HCT116 (cell line): ENCODE measurements at regions not wholly inside any gene's neighbourhood (a gene's known extent, or its start where the extent isn't known, plus 50 kb on each side); places are given as distances from the start of the nearest gene placed in this dataset.

Source experiments
- ATAC-seq: fragments of 200-7000 bp; cut with Tn5 transposase; 2 replicates; pipeline ENCODE4 v1.9.1; 2020; ENCODE audit warnings: mild to moderate bottlenecking, moderate library complexity
- BruUV-seq: library from RNA; stranded (reverse); fragments of 400-500 nt; replicated peaks from 2 replicates; lab custom pipeline; 2021; lab: Mats Ljungman, UMichigan
- CTCF ChIA-PET: fragments of 300-600 bp; sonication (Branson Sonifier 250); formaldehyde crosslinking; loops from one replicate; lab custom pipeline; 2021; ENCODE audit warnings: antibody characterized with exemption; lab: Charles Lee
- POLR2A ChIA-PET: fragments of 300-600, 350-600 bp; sonication (Branson Sonifier 250); formaldehyde crosslinking; loops from one replicate; lab custom pipeline; 2021; ENCODE audit warnings: antibody characterized with exemption; lab: Charles Lee
- RAD21 ChIA-PET, 2 experiments: fragments of 300-600 bp; sonication (Branson Sonifier 250); formaldehyde crosslinking; loops; one replicate each; lab custom pipeline; 2023; ENCODE audit warnings: low total read pairs in 2 of 2; ENCODE audit not compliant: uncharacterized antibody in 2 of 2, unreplicated experiment in 2 of 2, low non-redundant PET in 1 of 2; lab: Charles Lee
- DNase-seq: peaks from one replicate; pipeline ENCODE4 v3.0.0-alpha.2; 2010; ENCODE audit warnings: low read depth, low spot score
- H2AFZ ChIP-seq: fragments of 200-600 bp; shearing (Covaris generic), sonication (generic); 2 replicates; pipeline ENCODE4 v1.6.1; 2017; ENCODE audit warnings: low read depth, mixed run types, mixed read lengths, antibody characterized with exemption, low read length; ENCODE audit not compliant: poor library complexity, severe bottlenecking
- H3K27ac ChIP-seq: 2 replicates; pipeline ENCODE4 v1.5.1; 2012; ENCODE audit warnings: low read depth, low read length
- H3K27me3 ChIP-seq: fragments of 200-600 bp; sonication (generic); 2 replicates; pipeline ENCODE4 v1.6.1; 2016; ENCODE audit warnings: mixed run types, low read length, mixed read lengths; ENCODE audit not compliant: insufficient read depth
- H3K36me3 ChIP-seq, 2 experiments: fragments of 200-500 bp in 1 of 2; fragments of 200-600 bp in 1 of 2; sonication (Bioruptor generic) in 1 of 2; sonication (generic) in 1 of 2; 2 replicates each; pipeline versions ENCODE4 v1.5.1 to v1.6.1; 2014 to 2016; ENCODE audit warnings: low read length in 2 of 2, inconsistent platforms in 1 of 2, mixed read lengths in 1 of 2, mixed run types in 1 of 2; ENCODE audit not compliant: insufficient read depth in 2 of 2, control insufficient read depth in 1 of 2
- H3K4me1 ChIP-seq, 2 experiments: fragments of 200-600 bp in 1 of 2; sonication (generic) in 1 of 2; 2 replicates each; pipeline versions ENCODE4 v1.5.1 to v1.6.1; 2012 to 2017; ENCODE audit warnings: low read length in 2 of 2, inconsistent platforms in 1 of 2, mild to moderate bottlenecking in 1 of 2, mixed read lengths in 1 of 2, mixed run types in 1 of 2, moderate library complexity in 1 of 2; ENCODE audit not compliant: insufficient read depth in 2 of 2, control insufficient read depth in 1 of 2
- H3K4me2 ChIP-seq: fragments of 200-600 bp; sonication (generic); 2 replicates; pipeline ENCODE4 v1.6.1; 2017; ENCODE audit warnings: mixed run types, low read length, mixed read lengths
- H3K4me3 ChIP-seq, 2 experiments: fragments of 200-600 bp in 1 of 2; sonication (generic) in 1 of 2; replicated peaks in 1 of 2; 2 replicates each; pipeline ENCODE4 v1.5.1; 2011 to 2016; ENCODE audit warnings: low read length in 2 of 2, control low read depth in 1 of 2, low read depth in 1 of 2, mild to moderate bottlenecking in 1 of 2, mixed read lengths in 1 of 2, mixed run types in 1 of 2
- H3K79me2 ChIP-seq: fragments of 200-600 bp; sonication (generic); 2 replicates; pipeline ENCODE4 v1.6.1; 2017; ENCODE audit warnings: mild to moderate bottlenecking, mixed run types, low read length, moderate library complexity, mixed read lengths; ENCODE audit not compliant: insufficient read depth
- H3K9ac ChIP-seq: fragments of 200-600 bp; sonication (generic); 2 replicates; pipeline ENCODE4 v1.6.1; 2016; ENCODE audit warnings: low read length, mixed read lengths
- H3K9me2 ChIP-seq: fragments of 200-600 bp; sonication (generic), shearing (Covaris generic); 2 replicates; pipeline ENCODE4 v1.6.1; 2017; ENCODE audit warnings: mixed run types, mild to moderate bottlenecking, moderate library complexity; ENCODE audit not compliant: insufficient read depth
- H3K9me3 ChIP-seq, 2 experiments: fragments of 200-500 bp in 1 of 2; fragments of 200-600 bp in 1 of 2; sonication (Bioruptor generic) in 1 of 2; sonication (generic) in 1 of 2; 2 replicates each; pipeline ENCODE4 v1.6.1; 2014 to 2017; ENCODE audit warnings: low read length in 2 of 2, mixed read lengths in 2 of 2, inconsistent platforms in 1 of 2, low read depth in 1 of 2, mild to moderate bottlenecking in 1 of 2, mixed run types in 1 of 2, moderate library complexity in 1 of 2; ENCODE audit not compliant: control insufficient read depth in 1 of 2, insufficient read depth in 1 of 2
- H4K20me1 ChIP-seq: fragments of 200-600 bp; sonication (generic), shearing (Covaris generic); 2 replicates; pipeline ENCODE4 v1.6.1; 2017; ENCODE audit warnings: mixed run types, mild to moderate bottlenecking, moderate library complexity; ENCODE audit not compliant: insufficient read depth
- CBX3 ChIP-seq: IDR thresholded peaks from 2 replicates; pipeline ENCODE4 v1.6.1; 2012; ENCODE audit warnings: low read depth
- CEBPB ChIP-seq: IDR thresholded peaks from 2 replicates; pipeline ENCODE4 v1.6.1; 2012; ENCODE audit warnings: low read depth
- ELF1 ChIP-seq: IDR thresholded peaks from 2 replicates; pipeline ENCODE4 v1.6.1; 2012; ENCODE audit warnings: low read depth, borderline replicate concordance
- EZH2phosphoT487 ChIP-seq: fragments of 200-600 bp; IDR thresholded peaks from 2 replicates; pipeline ENCODE4 v1.6.1; 2018; ENCODE audit warnings: antibody characterized with exemption, borderline replicate concordance
- FOSL1 ChIP-seq: IDR thresholded peaks from 2 replicates; pipeline ENCODE4 v1.6.1; 2012; ENCODE audit warnings: low read depth
- JUND ChIP-seq: IDR thresholded peaks from 2 replicates; pipeline ENCODE4 v1.6.1; 2012
- POLR2A ChIP-seq: IDR thresholded peaks from 2 replicates; pipeline ENCODE4 v1.7.0; 2011; ENCODE audit warnings: borderline replicate concordance; ENCODE audit not compliant: insufficient read depth, insufficient read length; ENCODE audit errors: extremely low read depth
- RAD21 ChIP-seq: IDR thresholded peaks from 2 replicates; pipeline ENCODE4 v1.6.1; 2012; ENCODE audit warnings: low read depth, mild to moderate bottlenecking
- SIN3A ChIP-seq: IDR thresholded peaks from 2 replicates; pipeline ENCODE4 v1.6.1; 2012; ENCODE audit warnings: low read depth
- SP1 ChIP-seq: IDR thresholded peaks from 2 replicates; pipeline ENCODE4 v1.6.1; 2012; ENCODE audit warnings: low read depth
- SRF ChIP-seq: IDR thresholded peaks from 2 replicates; pipeline ENCODE4 v1.6.1; 2012; ENCODE audit warnings: low read depth
- TCF7L2 ChIP-seq: IDR thresholded peaks from 2 replicates; pipeline ENCODE4 v1.7.0; 2011; ENCODE audit warnings: borderline replicate concordance, inconsistent platforms; ENCODE audit not compliant: insufficient read depth, insufficient read length; ENCODE audit errors: extremely low read depth
- ZFX ChIP-seq: fragments of 450-650 bp; IDR thresholded peaks from 2 replicates; pipeline ENCODE4 v1.6.1; 2017
- ZNF274 ChIP-seq: fragments of 200-500 bp; sonication (Bioruptor generic); IDR thresholded peaks from 2 replicates; pipeline ENCODE4 v1.6.1; 2014; ENCODE audit warnings: mild to moderate bottlenecking, low read depth, low read length, inconsistent platforms
- intact Hi-C: fragments of 100-400 bp; cut with micrococcal nuclease; formaldehyde crosslinking; loops from 2 replicates; pipeline ENCODE4 v1.10.0; 2022
- TF ChIP-seq, protein P1 (sequence below): IDR thresholded peaks from 2 replicates; pipeline ENCODE4 v1.6.1; 2012
- TF ChIP-seq, protein P2 (sequence below): IDR thresholded peaks from 2 replicates; pipeline ENCODE4 v1.6.1; 2012; ENCODE audit warnings: low read depth
- TF ChIP-seq, protein P3 (sequence below): IDR thresholded peaks from 2 replicates; pipeline ENCODE4 v1.6.1; 2011; ENCODE audit warnings: mild to moderate bottlenecking, low read length, moderate library complexity; ENCODE audit not compliant: insufficient replicate concordance; ENCODE audit errors: extremely low read depth
- TF ChIP-seq, protein P4 (sequence below): IDR thresholded peaks from 2 replicates; pipeline ENCODE4 v1.6.1; 2012
- TF ChIP-seq, protein P5 (sequence below), 3 experiments: fragments of 200-600 bp in 1 of 3; sonication (generic) in 1 of 3; IDR thresholded peaks in 2 of 3; conservative IDR thresholded peaks in 1 of 3; 2 replicates each; pipeline ENCODE4 v1.5.1; 2012 to 2017; ENCODE audit warnings: low read depth in 2 of 3, low read length in 2 of 3, antibody characterized with exemption in 1 of 3, borderline replicate concordance in 1 of 3, control low read depth in 1 of 3, mild to moderate bottlenecking in 1 of 3, mixed read lengths in 1 of 3, mixed run types in 1 of 3, moderate library complexity in 1 of 3; ENCODE audit not compliant: insufficient read depth in 1 of 3

DNA sequence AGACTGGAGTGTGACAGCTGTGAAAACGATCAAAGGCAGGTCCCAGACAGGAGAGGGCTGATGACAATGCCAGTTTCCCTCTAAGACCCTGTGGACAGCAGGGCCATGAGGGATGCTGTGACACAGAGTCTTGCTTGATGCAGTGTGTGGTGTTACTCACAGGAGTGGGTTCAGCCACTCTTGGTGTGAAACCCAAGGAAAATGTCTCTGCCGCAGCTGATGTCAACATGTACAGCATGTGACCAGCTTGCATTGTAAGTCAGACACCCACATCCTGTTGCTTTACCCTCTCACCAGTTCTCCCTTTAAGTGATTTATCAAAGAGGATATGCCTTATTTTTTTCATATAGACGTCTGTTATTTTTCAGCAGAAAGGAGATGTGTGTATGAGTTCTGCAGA is 268.6 kb downstream of the BTG1 start:
- no peaks in the 10 kb centered on the region for H3K9me3 ChIP-seq
- RAD21 ChIA-PET = no interaction called here
- DNase-seq = no peak
- no peak overlapping the region for H3K4me2 ChIP-seq
- TF ChIP-seq SRF (no peak), CBX3 (no peak), RAD21 (no peak), ZFX (no peak), POLR2A (no peak), ELF1 (no peak), JUND (no peak), FOSL1 (no peak), ZNF274 (no peak), EZH2phosphoT487 (no peak), CEBPB (no peak), SP1 (no peak), SIN3A (no peak), TCF7L2 (no peak)
- TF ChIP-seq, protein P1, sequence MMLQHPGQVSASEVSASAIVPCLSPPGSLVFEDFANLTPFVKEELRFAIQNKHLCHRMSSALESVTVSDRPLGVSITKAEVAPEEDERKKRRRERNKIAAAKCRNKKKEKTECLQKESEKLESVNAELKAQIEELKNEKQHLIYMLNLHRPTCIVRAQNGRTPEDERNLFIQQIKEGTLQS = no peak
- TF ChIP-seq, protein P2, sequence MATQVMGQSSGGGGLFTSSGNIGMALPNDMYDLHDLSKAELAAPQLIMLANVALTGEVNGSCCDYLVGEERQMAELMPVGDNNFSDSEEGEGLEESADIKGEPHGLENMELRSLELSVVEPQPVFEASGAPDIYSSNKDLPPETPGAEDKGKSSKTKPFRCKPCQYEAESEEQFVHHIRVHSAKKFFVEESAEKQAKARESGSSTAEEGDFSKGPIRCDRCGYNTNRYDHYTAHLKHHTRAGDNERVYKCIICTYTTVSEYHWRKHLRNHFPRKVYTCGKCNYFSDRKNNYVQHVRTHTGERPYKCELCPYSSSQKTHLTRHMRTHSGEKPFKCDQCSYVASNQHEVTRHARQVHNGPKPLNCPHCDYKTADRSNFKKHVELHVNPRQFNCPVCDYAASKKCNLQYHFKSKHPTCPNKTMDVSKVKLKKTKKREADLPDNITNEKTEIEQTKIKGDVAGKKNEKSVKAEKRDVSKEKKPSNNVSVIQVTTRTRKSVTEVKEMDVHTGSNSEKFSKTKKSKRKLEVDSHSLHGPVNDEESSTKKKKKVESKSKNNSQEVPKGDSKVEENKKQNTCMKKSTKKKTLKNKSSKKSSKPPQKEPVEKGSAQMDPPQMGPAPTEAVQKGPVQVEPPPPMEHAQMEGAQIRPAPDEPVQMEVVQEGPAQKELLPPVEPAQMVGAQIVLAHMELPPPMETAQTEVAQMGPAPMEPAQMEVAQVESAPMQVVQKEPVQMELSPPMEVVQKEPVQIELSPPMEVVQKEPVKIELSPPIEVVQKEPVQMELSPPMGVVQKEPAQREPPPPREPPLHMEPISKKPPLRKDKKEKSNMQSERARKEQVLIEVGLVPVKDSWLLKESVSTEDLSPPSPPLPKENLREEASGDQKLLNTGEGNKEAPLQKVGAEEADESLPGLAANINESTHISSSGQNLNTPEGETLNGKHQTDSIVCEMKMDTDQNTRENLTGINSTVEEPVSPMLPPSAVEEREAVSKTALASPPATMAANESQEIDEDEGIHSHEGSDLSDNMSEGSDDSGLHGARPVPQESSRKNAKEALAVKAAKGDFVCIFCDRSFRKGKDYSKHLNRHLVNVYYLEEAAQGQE = no peak
- TF ChIP-seq, protein P3, sequence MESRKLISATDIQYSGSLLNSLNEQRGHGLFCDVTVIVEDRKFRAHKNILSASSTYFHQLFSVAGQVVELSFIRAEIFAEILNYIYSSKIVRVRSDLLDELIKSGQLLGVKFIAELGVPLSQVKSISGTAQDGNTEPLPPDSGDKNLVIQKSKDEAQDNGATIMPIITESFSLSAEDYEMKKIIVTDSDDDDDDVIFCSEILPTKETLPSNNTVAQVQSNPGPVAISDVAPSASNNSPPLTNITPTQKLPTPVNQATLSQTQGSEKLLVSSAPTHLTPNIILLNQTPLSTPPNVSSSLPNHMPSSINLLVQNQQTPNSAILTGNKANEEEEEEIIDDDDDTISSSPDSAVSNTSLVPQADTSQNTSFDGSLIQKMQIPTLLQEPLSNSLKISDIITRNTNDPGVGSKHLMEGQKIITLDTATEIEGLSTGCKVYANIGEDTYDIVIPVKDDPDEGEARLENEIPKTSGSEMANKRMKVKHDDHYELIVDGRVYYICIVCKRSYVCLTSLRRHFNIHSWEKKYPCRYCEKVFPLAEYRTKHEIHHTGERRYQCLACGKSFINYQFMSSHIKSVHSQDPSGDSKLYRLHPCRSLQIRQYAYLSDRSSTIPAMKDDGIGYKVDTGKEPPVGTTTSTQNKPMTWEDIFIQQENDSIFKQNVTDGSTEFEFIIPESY = no peak
- TF ChIP-seq, protein P4, sequence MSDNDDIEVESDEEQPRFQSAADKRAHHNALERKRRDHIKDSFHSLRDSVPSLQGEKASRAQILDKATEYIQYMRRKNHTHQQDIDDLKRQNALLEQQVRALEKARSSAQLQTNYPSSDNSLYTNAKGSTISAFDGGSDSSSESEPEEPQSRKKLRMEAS = no peak
- TF ChIP-seq, protein P5, sequence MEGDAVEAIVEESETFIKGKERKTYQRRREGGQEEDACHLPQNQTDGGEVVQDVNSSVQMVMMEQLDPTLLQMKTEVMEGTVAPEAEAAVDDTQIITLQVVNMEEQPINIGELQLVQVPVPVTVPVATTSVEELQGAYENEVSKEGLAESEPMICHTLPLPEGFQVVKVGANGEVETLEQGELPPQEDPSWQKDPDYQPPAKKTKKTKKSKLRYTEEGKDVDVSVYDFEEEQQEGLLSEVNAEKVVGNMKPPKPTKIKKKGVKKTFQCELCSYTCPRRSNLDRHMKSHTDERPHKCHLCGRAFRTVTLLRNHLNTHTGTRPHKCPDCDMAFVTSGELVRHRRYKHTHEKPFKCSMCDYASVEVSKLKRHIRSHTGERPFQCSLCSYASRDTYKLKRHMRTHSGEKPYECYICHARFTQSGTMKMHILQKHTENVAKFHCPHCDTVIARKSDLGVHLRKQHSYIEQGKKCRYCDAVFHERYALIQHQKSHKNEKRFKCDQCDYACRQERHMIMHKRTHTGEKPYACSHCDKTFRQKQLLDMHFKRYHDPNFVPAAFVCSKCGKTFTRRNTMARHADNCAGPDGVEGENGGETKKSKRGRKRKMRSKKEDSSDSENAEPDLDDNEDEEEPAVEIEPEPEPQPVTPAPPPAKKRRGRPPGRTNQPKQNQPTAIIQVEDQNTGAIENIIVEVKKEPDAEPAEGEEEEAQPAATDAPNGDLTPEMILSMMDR (IDR thresholded peaks at IDR 0.05 in 2 of 3, conservative IDR thresholded peaks at IDR 0.05 in 1 of 3; ENCODE audit: borderline replicate concordance in 1 of 3, insufficient read depth in 1 of 3, low read depth in 2 of 3, low read length in 2 of 3) = no peak
- TF ChIP-seq, all 23 proteins: peak for 0
- ChIA-PET CTCF (no interaction called here), POLR2A (no interaction called here)
- Histone ChIP-seq H3K4me1 (no peaks in the 10 kb centered on the region), H3K27me3 (no peaks in the 10 kb centered on the region), H4K20me1 (no peaks in the 10 kb centered on the region), H3K36me3 (no peaks in the 10 kb centered on the region), H3K27ac (no peak overlapping the region), H3K9me2 (no peaks in the 10 kb centered on the region), H3K79me2 (no peaks in the 10 kb centered on the region), H3K4me3 (no peak overlapping the region), H3K9ac (no peak overlapping the region), H2AFZ (no peak overlapping the region)
- ATAC-seq = no peak
- intact Hi-C loops = no loop called here
- no TSS peak for BruUV-seq
